Breast epithelium (tissue), 3 donors: ENCODE measurements at regions not wholly inside any gene's neighbourhood (a gene's known extent, or its start where the extent isn't known, plus 50 kb on each side); places are given as distances from the start of the nearest gene placed in this dataset.

ENCODE experiments used
- POLR2A ChIP-seq: fragments of 450-650 bp; IDR thresholded peaks from one replicate; pipeline ENCODE4 v1.6.1; 2016; ENCODE audit warnings: antibody characterized with exemption, mild to moderate bottlenecking, moderate library complexity
- POLR2AphosphoS5 ChIP-seq, 3 donors: sonication (generic); formaldehyde crosslinking; IDR thresholded peaks; one replicate each; pipeline ENCODE4 v1.6.1; 2017; ENCODE audit warnings: antibody characterized with exemption in 3 of 3
- TF ChIP-seq, protein P1 (sequence below), 3 donors: fragments of 450-650 bp; IDR thresholded peaks; one replicate each; pipeline ENCODE4 v1.5.1; 2016 to 2017; ENCODE audit warnings: antibody characterized with exemption in 3 of 3, mild to moderate bottlenecking in 3 of 3, moderate library complexity in 3 of 3

DNA sequence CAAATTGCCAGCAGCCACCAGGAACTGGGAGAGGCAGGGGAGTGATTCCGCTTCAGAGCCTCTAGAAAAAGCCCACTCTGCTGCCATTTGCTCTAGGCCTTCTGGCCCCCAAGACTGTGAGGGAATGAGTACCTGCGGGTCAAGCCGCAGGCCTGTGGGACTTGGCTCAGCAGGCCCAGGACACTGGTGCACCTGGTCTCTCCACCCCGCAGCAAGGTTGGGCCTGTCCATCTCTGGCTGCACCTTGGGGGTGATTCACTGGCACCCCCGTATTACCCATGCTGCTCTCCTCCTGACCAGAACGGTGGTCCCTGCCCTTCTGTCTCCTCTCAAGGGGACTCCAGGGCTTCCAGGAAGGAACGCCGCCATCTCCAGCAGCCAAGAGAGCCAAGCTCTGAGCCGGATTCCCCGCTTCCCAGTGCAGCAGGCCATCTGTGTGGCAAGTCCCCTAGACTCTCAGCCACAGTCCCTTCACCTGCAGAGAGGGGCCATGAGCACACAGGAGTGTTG is 78.4 kb upstream of the OLFM1 start:
- TF ChIP-seq, protein P1, sequence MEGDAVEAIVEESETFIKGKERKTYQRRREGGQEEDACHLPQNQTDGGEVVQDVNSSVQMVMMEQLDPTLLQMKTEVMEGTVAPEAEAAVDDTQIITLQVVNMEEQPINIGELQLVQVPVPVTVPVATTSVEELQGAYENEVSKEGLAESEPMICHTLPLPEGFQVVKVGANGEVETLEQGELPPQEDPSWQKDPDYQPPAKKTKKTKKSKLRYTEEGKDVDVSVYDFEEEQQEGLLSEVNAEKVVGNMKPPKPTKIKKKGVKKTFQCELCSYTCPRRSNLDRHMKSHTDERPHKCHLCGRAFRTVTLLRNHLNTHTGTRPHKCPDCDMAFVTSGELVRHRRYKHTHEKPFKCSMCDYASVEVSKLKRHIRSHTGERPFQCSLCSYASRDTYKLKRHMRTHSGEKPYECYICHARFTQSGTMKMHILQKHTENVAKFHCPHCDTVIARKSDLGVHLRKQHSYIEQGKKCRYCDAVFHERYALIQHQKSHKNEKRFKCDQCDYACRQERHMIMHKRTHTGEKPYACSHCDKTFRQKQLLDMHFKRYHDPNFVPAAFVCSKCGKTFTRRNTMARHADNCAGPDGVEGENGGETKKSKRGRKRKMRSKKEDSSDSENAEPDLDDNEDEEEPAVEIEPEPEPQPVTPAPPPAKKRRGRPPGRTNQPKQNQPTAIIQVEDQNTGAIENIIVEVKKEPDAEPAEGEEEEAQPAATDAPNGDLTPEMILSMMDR (IDR thresholded peaks at IDR 0.05), result no peak
- TF ChIP-seq POLR2AphosphoS5 (IDR thresholded peaks at IDR 0.05), result no peak
- TF ChIP-seq POLR2A, result no peak
